Glutamatergic neuron (in vitro differentiated cells): ENCODE measurements at regions not wholly inside any gene's neighbourhood (a gene's known extent, or its start where the extent isn't known, plus 50 kb on each side); places are given as distances from the start of the nearest gene placed in this dataset.

Source experiments
- DNase-seq: peaks from one replicate; pipeline ENCODE4 v3.0.0; 2022
- H3K27ac Mint-ChIP-seq: one replicate; pipeline ENCODE4 v1.8.0; 2020; ENCODE audit warnings: mild to moderate bottlenecking, mixed read lengths, inconsistent platforms; ENCODE audit not compliant: unreplicated experiment
- H3K27me3 Mint-ChIP-seq: one replicate; pipeline ENCODE4 v1.8.0; 2020; ENCODE audit warnings: mild to moderate bottlenecking, moderate library complexity, mixed read lengths, inconsistent platforms; ENCODE audit not compliant: unreplicated experiment
- H3K36me3 Mint-ChIP-seq: one replicate; pipeline ENCODE4 v1.8.0; 2020; ENCODE audit warnings: mild to moderate bottlenecking, mixed read lengths, inconsistent platforms; ENCODE audit not compliant: unreplicated experiment
- H3K4me1 Mint-ChIP-seq: one replicate; pipeline ENCODE4 v1.8.0; 2020; ENCODE audit warnings: mild to moderate bottlenecking, low read depth, mixed read lengths, inconsistent platforms; ENCODE audit not compliant: unreplicated experiment
- H3K4me3 Mint-ChIP-seq: one replicate; pipeline ENCODE4 v1.8.0; 2020; ENCODE audit warnings: mild to moderate bottlenecking, mixed read lengths, inconsistent platforms; ENCODE audit not compliant: unreplicated experiment
- H3K9me3 Mint-ChIP-seq: one replicate; pipeline ENCODE4 v1.8.0; 2020; ENCODE audit warnings: mild to moderate bottlenecking, moderate library complexity, mixed read lengths, inconsistent platforms; ENCODE audit not compliant: unreplicated experiment
- TF ChIP-seq, protein P1 (sequence below): fragments of 200-600 bp; sonication (generic); IDR thresholded peaks from one replicate; pipeline ENCODE4 v1.5.0; 2021; ENCODE audit not compliant: partially characterized antibody, unreplicated experiment

DNA sequence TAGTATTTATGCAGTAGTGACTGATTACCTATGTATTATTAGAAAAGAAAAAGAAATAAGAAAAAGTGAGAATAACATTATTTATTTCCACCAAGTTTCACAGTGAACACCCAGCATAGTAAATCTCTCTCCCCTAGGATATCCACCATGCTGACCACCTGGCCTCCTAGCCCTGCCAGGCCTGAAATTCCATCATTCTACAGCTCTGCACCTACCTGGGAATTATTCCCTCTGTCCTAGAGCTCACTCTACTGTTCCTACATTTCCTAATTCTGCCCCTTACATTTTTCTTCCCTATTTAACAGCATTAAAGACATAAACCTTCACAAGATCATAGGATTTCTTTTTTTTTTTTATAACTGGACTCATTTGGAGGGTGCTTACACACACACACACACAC is 525.3 kb upstream of the PPP2R3A start:
- H3K4me1 Mint-ChIP-seq, result peaks cover 7% of the 10 kb centered on the region
- H3K27ac Mint-ChIP-seq, result peak overlapping the region; percentile 21
- H3K36me3 Mint-ChIP-seq, result no peaks in the 10 kb centered on the region

GRCh38 chr3:135440746-135441145 is 524.8 kb upstream of the PPP2R3A start:
- H3K27ac Mint-ChIP-seq, result peak overlapping the region; percentile 21
- H3K27me3 Mint-ChIP-seq, result no peaks in the 10 kb centered on the region
- TF ChIP-seq, protein P1, sequence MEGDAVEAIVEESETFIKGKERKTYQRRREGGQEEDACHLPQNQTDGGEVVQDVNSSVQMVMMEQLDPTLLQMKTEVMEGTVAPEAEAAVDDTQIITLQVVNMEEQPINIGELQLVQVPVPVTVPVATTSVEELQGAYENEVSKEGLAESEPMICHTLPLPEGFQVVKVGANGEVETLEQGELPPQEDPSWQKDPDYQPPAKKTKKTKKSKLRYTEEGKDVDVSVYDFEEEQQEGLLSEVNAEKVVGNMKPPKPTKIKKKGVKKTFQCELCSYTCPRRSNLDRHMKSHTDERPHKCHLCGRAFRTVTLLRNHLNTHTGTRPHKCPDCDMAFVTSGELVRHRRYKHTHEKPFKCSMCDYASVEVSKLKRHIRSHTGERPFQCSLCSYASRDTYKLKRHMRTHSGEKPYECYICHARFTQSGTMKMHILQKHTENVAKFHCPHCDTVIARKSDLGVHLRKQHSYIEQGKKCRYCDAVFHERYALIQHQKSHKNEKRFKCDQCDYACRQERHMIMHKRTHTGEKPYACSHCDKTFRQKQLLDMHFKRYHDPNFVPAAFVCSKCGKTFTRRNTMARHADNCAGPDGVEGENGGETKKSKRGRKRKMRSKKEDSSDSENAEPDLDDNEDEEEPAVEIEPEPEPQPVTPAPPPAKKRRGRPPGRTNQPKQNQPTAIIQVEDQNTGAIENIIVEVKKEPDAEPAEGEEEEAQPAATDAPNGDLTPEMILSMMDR, result no peak
- no peak for DNase-seq
- H3K4me3 Mint-ChIP-seq, result no peak overlapping the region
- no peaks in the 10 kb centered on the region for H3K36me3 Mint-ChIP-seq
- H3K4me1 Mint-ChIP-seq, result peaks cover 7% of the 10 kb centered on the region
- no peaks in the 10 kb centered on the region for H3K9me3 Mint-ChIP-seq

More for the DNA sequence above, 525.3 kb upstream of the PPP2R3A start:
- Mint-ChIP-seq H3K9me3 (no peaks in the 10 kb centered on the region), H3K4me3 (no peak overlapping the region), H3K27me3 (no peaks in the 10 kb centered on the region)
- DNase-seq, result no peak
- TF ChIP-seq, protein P1, result no peak

- H3K27ac Mint-ChIP-seq, result no peak overlapping the region
- TF ChIP-seq, protein P1, result no peak
- no peak overlapping the region for H3K4me3 Mint-ChIP-seq
- no peak for DNase-seq
- H3K36me3 Mint-ChIP-seq, result no peaks in the 10 kb centered on the region
- no peaks in the 10 kb centered on the region for H3K9me3 Mint-ChIP-seq
- H3K4me1 Mint-ChIP-seq, result peaks cover 7% of the 10 kb centered on the region
- H3K27me3 Mint-ChIP-seq, result no peaks in the 10 kb centered on the region
These were observed 521.5 kb upstream of the PPP2R3A start for GRCh38 chr3:135444058-135444457.

DNA sequence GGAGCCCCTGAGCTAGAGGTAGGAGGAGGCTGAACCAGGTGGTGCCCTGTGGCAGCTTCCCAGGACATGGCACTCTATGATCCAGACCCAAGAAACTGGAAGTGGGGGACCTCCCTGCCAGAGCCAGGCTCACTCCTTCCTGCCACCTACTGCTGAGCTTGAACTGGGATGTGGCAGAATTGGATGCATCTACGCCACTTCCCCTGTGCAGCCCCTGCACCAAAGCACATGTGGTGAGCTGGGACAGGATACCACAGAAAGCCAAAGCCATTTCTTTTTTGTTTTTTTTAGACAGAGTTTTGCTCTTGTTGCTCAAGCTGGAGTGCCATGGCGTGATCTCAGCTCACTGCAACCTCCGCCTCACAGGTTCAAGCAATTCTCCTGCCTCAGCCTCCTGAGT is 518.0 kb upstream of the PPP2R3A start:
- Mint-ChIP-seq H3K4me3 (no peak overlapping the region), H3K9me3 (peaks cover 3% of the 10 kb centered on the region), H3K27ac (no peak overlapping the region), H3K27me3 (no peaks in the 10 kb centered on the region), H3K4me1 (no peaks in the 10 kb centered on the region), H3K36me3 (no peaks in the 10 kb centered on the region)
- DNase-seq, result no peak
- TF ChIP-seq, protein P1, result no peak

GRCh38 chr3:135448520-135448919 is 517.0 kb upstream of the PPP2R3A start:
- no peak overlapping the region for H3K4me3 Mint-ChIP-seq
- H3K36me3 Mint-ChIP-seq, result no peaks in the 10 kb centered on the region
- no peak overlapping the region for H3K27ac Mint-ChIP-seq
- H3K27me3 Mint-ChIP-seq, result no peaks in the 10 kb centered on the region
- H3K9me3 Mint-ChIP-seq, result peaks cover 3% of the 10 kb centered on the region
- DNase-seq, result no peak
- TF ChIP-seq, protein P1, result no peak
- peaks cover 3% of the 10 kb centered on the region for H3K4me1 Mint-ChIP-seq
